Astrocyte of the spinal cord (primary cell): ENCODE measurements at regions not wholly inside any gene's neighbourhood (a gene's known extent, or its start where the extent isn't known, plus 50 kb on each side); places are given as distances from the start of the nearest gene placed in this dataset.

Source experiments
- DNase-seq: peaks from one replicate; pipeline ENCODE4 v3.0.0; 2011; ENCODE audit warnings: low read depth, low spot score
- H3K4me3 ChIP-seq: 2 replicates; pipeline ENCODE4 v1.5.1; 2011; ENCODE audit warnings: low read depth, mild to moderate bottlenecking, low read length, moderate library complexity
- in situ Hi-C: cut with HindIII; loops from 2 replicates; pipeline ENCODE4 v1.10.0; 2017; ENCODE audit warnings: low sequenced_read_pairs
- TF ChIP-seq, protein P1 (sequence below): IDR thresholded peaks from 2 replicates; pipeline ENCODE4 v1.5.1; 2012; ENCODE audit warnings: low read depth, mild to moderate bottlenecking, low read length, inconsistent platforms

DNA sequence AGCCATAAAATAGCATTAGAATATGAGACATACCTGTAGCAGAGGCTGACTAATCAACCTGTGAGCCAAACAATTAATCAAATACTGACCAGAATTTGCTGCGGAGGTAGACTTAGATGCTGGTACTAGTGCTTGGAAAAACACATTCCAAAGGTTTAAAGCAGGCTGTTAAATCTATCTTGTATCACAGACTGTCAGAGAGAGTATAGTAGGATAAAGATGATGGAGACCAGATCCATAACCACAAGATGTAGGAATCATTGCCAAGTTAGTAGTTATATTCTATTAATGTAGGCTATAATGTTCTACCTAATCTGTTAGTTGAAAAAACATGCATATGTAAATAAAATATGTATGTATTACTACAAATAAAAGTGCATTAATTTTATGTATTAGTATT is 726.2 kb downstream of the SLC6A15 start:
- no peak for DNase-seq

DNA sequence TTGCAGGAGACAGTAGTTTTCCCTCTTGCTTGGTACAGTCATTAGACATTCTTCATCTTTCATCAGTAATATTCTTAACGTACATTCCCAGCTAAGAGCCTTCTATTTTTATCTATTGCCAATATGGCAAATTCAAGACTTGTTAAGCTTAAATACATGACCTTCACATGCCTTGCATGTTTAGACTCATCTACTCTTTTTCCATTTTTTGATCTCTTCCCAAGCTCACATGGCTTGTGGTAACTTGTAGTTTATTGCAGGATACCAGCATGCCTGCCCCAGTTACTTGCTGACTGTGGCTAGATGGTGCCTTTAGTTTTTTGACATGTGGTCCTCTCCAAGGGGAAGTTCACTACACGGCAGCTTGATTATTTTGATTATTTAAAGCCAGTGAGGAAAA is 729.0 kb downstream of the SLC6A15 start:
- TF ChIP-seq, protein P1, sequence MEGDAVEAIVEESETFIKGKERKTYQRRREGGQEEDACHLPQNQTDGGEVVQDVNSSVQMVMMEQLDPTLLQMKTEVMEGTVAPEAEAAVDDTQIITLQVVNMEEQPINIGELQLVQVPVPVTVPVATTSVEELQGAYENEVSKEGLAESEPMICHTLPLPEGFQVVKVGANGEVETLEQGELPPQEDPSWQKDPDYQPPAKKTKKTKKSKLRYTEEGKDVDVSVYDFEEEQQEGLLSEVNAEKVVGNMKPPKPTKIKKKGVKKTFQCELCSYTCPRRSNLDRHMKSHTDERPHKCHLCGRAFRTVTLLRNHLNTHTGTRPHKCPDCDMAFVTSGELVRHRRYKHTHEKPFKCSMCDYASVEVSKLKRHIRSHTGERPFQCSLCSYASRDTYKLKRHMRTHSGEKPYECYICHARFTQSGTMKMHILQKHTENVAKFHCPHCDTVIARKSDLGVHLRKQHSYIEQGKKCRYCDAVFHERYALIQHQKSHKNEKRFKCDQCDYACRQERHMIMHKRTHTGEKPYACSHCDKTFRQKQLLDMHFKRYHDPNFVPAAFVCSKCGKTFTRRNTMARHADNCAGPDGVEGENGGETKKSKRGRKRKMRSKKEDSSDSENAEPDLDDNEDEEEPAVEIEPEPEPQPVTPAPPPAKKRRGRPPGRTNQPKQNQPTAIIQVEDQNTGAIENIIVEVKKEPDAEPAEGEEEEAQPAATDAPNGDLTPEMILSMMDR = no peak
- DNase-seq = no peak
- no peak overlapping the region for H3K4me3 ChIP-seq
- in situ Hi-C loops = no loop called here

More for the DNA sequence above, 726.2 kb downstream of the SLC6A15 start:
- TF ChIP-seq, protein P1 = no peak
- in situ Hi-C loops = no loop called here
- no peak overlapping the region for H3K4me3 ChIP-seq

DNA sequence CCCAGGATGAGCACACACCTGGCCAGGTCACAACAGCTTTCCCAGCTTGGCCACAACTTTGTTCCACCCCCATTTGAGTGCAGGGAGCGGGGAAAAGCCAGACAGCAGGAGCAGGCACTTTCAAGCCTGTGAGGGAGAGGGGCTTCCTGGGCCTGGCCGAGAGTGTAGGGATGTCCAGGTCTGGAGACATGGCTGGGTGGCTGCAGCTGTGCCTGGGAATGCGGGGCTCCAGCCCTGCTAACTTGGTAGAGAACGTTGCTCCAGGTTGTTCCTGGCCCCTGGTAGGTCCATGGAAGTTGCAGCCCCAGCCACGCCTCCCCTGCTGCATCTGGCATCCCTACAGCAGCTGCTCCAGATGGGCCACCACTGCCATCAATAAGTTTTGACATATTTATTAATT is 738.5 kb downstream of the SLC6A15 start:
- no peak for DNase-seq
- no peak overlapping the region for H3K4me3 ChIP-seq
- in situ Hi-C loops = no loop called here
- TF ChIP-seq, protein P1 = no peak

DNA sequence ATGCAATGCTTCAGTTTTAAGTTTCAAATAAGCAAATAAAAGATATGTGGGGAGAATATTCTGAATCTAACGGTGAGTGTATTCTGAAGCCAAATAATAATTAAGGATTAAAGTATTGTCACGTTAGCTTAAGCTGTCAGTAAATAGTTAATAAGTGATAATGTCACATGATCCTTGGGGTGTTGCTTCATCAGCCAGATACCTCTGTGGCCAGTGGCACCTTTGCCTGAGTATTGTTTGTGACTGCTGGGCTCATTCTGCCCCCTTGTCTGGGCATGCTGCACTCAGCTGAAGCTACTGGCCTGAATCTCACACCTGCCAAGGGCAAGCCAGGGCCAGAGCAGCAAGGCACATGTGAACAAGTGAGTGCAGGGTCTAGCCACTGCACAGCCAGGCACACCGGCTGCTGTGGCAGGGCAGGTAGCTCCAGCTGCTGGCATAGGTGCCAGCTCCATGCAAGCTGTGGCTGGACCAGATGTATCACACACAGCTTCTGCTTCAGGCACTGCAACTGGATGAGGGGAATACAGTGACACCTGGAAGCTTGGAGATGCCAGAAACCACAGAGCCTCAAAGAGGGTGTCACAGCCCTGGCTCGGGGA is 739.7 kb downstream of the SLC6A15 start:
- H3K4me3 ChIP-seq = no peak overlapping the region
- TF ChIP-seq, protein P1 = no peak
- in situ Hi-C loops = no loop called here
- DNase-seq = no peak

DNA sequence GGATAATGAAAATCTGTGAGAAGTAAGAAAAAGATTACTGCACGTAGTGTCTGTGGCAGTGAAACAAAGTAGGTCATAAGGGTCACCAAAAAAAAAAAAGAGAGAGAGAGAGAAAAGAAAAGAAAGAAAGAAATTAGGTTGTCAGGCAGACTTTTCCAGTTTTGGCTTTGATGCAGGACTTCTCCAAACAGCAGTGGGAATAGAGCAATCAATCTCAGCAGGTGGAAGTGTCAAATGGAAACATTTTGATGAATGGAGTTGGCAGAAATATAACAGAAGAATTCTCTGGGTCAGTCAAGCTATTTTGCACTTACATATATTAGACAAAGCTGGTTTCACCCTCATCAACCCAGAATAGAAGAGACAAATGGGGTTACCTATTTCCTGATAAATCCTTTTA is 745.8 kb downstream of the SLC6A15 start:
- H3K4me3 ChIP-seq = no peak overlapping the region
- TF ChIP-seq, protein P1 = no peak
- no peak for DNase-seq
- in situ Hi-C loops = no loop called here

DNA sequence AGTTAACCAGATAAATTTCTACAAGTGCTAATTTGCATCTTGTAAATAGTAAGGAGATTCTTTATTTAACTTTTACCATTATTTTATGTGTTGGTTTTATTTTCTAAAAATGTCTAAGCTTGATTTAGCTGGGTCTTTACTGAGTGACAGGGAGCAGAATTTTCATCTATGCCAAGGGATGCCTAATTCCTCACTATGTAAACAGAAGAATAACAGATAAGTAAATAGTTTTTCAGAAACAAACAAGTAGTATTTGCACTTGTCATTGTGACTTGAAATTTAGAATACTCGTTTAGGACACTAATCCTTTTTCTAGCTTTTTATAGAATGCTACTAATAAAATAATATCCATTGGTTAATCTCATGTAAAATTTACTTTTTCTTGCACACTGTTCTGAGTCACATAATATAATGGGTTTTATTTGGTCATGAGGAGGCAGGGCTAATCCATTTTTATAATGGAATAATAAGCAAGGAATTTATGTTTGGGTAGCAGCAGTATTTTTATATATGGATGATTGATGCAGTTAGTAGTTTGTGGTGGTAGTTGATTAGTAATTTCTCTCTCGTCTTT is 746.5 kb downstream of the SLC6A15 start:
- no peak overlapping the region for H3K4me3 ChIP-seq
- no peak for DNase-seq
- in situ Hi-C loops = no loop called here
- TF ChIP-seq, protein P1 = no peak
